Gastroesophageal sphincter (tissue), 3 donors: ENCODE measurements at regions not wholly inside any gene's neighbourhood (a gene's known extent, or its start where the extent isn't known, plus 50 kb on each side); places are given as distances from the start of the nearest gene placed in this dataset.

ENCODE experiments used
- CTCF ChIP-seq, 4 experiments: fragments of 200-600 bp in 2 of 4; fragments of 450-650 bp in 2 of 4; sonication (generic) in 1 of 4; IDR thresholded peaks; one replicate each; pipeline ENCODE4 v1.5.1; 2017 to 2019; ENCODE audit warnings: antibody characterized with exemption in 4 of 4, mild to moderate bottlenecking in 2 of 4, moderate library complexity in 2 of 4
- POLR2AphosphoS5 ChIP-seq: sonication (generic); formaldehyde crosslinking; IDR thresholded peaks from one replicate; pipeline ENCODE4 v1.6.1; 2017; ENCODE audit warnings: antibody characterized with exemption

GRCh38 chr21:35217504-35218060, 168.5 kb upstream of the RUNX1 start:
- TF ChIP-seq POLR2AphosphoS5 (no peak), CTCF (IDR thresholded peaks at IDR 0.05) (no peak)
